Breast epithelium (tissue), 4 donors: ENCODE measurements at regions not wholly inside any gene's neighbourhood (a gene's known extent, or its start where the extent isn't known, plus 50 kb on each side); places are given as distances from the start of the nearest gene placed in this dataset.

Experiments
- DNase-seq, 2 donors: peaks; one replicate each; pipeline ENCODE4 v3.0.0-alpha.2; 2019; ENCODE audit warnings: low spot score in 2 of 2
- H3K27ac ChIP-seq, 2 donors: fragments of 200-600 bp; sonication (generic) in 1 of 2; one replicate each; pipeline ENCODE4 v1.5.1; 2016 to 2019; ENCODE audit warnings: mild to moderate bottlenecking in 1 of 2
- H3K27me3 ChIP-seq, 2 donors: fragments of 200-600 bp; sonication (generic) in 1 of 2; one replicate each; pipeline versions ENCODE4 v1.5.1 to v1.6.0; 2017 to 2019; ENCODE audit warnings: control low read depth in 1 of 2, mild to moderate bottlenecking in 1 of 2
- H3K36me3 ChIP-seq: fragments of 200-600 bp; one replicate; pipeline ENCODE4 v1.5.1; 2019
- H3K4me1 ChIP-seq, 2 donors: fragments of 200-600 bp; sonication (generic); one replicate each; pipeline ENCODE4 v1.5.1; 2016 to 2019; ENCODE audit warnings: control low read depth in 1 of 2
- H3K4me3 ChIP-seq, 3 donors: fragments of 200-600 bp; sonication (generic); 1 replicate in 2 of 3; 2 replicates in 1 of 3; pipeline ENCODE4 v1.5.1; 2016 to 2019; ENCODE audit warnings: mild to moderate bottlenecking in 3 of 3, moderate library complexity in 2 of 3
- H3K9me3 ChIP-seq, 2 donors: fragments of 200-600 bp; sonication (generic) in 1 of 2; one replicate each; pipeline ENCODE4 v1.5.1; 2016 to 2019; ENCODE audit warnings: control low read depth in 1 of 2
- POLR2A ChIP-seq: fragments of 450-650 bp; IDR thresholded peaks from one replicate; pipeline ENCODE4 v1.6.1; 2016; ENCODE audit warnings: antibody characterized with exemption, mild to moderate bottlenecking, moderate library complexity
- POLR2AphosphoS5 ChIP-seq, 3 donors: sonication (generic); formaldehyde crosslinking; IDR thresholded peaks; one replicate each; pipeline ENCODE4 v1.6.1; 2017; ENCODE audit warnings: antibody characterized with exemption in 3 of 3
- intact Hi-C: fragments of 100-400 bp; cut with DNase I; formaldehyde crosslinking; loops from one replicate; pipeline ENCODE4 v1.15.1; 2023; ENCODE audit warnings: low total_unique reads
- TF ChIP-seq, protein P1 (sequence below), 3 donors: fragments of 450-650 bp; IDR thresholded peaks; one replicate each; pipeline ENCODE4 v1.5.1; 2016 to 2017; ENCODE audit warnings: antibody characterized with exemption in 3 of 3, mild to moderate bottlenecking in 3 of 3, moderate library complexity in 3 of 3

GRCh38 chr10:84848967-84849366 is 520.6 kb downstream of the CCSER2 start:
- no peak for DNase-seq
- TF ChIP-seq, protein P1, sequence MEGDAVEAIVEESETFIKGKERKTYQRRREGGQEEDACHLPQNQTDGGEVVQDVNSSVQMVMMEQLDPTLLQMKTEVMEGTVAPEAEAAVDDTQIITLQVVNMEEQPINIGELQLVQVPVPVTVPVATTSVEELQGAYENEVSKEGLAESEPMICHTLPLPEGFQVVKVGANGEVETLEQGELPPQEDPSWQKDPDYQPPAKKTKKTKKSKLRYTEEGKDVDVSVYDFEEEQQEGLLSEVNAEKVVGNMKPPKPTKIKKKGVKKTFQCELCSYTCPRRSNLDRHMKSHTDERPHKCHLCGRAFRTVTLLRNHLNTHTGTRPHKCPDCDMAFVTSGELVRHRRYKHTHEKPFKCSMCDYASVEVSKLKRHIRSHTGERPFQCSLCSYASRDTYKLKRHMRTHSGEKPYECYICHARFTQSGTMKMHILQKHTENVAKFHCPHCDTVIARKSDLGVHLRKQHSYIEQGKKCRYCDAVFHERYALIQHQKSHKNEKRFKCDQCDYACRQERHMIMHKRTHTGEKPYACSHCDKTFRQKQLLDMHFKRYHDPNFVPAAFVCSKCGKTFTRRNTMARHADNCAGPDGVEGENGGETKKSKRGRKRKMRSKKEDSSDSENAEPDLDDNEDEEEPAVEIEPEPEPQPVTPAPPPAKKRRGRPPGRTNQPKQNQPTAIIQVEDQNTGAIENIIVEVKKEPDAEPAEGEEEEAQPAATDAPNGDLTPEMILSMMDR (IDR thresholded peaks at IDR 0.05), result no peak
- TF ChIP-seq POLR2AphosphoS5 (IDR thresholded peaks at IDR 0.05) (no peak), POLR2A (no peak)
- no peaks in the 10 kb centered on the region for H3K36me3 ChIP-seq
- H3K4me1 ChIP-seq, result no peaks in the 10 kb centered on the region
- H3K27ac ChIP-seq, result no peak overlapping the region
- H3K4me3 ChIP-seq, result no peak overlapping the region
- no peaks in the 10 kb centered on the region for H3K27me3 ChIP-seq
- H3K9me3 ChIP-seq, result no peaks in the 10 kb centered on the region
- intact Hi-C loops, result no loop called here

- TF ChIP-seq, protein P1 (IDR thresholded peaks at IDR 0.05), result no peak
- TF ChIP-seq POLR2A, result no peak
- no peak for TF ChIP-seq POLR2AphosphoS5 (IDR thresholded peaks at IDR 0.05)
- Histone ChIP-seq H3K27ac (no peak overlapping the region), H3K27me3 (no peaks in the 10 kb centered on the region), H3K4me1 (no peaks in the 10 kb centered on the region), H3K4me3 (no peak overlapping the region), H3K9me3 (no peaks in the 10 kb centered on the region), H3K36me3 (no peaks in the 10 kb centered on the region)
- no peak for DNase-seq
- intact Hi-C loops, result no loop called here
Measured at GRCh38 chr10:84850826-84851225, 522.4 kb downstream of the CCSER2 start.

- no peaks in the 10 kb centered on the region for H3K9me3 ChIP-seq
- H3K36me3 ChIP-seq, result no peaks in the 10 kb centered on the region
- H3K4me3 ChIP-seq, result no peak overlapping the region
- intact Hi-C loops, result no loop called here
- no peak overlapping the region for H3K27ac ChIP-seq
- TF ChIP-seq, protein P1 (IDR thresholded peaks at IDR 0.05), result no peak
- TF ChIP-seq POLR2A (no peak), POLR2AphosphoS5 (IDR thresholded peaks at IDR 0.05) (no peak)
- no peaks in the 10 kb centered on the region for H3K4me1 ChIP-seq
- no peaks in the 10 kb centered on the region for H3K27me3 ChIP-seq
- no peak for DNase-seq
Measured at GRCh38 chr10:84854439-84854838, 526.0 kb downstream of the CCSER2 start.

DNA sequence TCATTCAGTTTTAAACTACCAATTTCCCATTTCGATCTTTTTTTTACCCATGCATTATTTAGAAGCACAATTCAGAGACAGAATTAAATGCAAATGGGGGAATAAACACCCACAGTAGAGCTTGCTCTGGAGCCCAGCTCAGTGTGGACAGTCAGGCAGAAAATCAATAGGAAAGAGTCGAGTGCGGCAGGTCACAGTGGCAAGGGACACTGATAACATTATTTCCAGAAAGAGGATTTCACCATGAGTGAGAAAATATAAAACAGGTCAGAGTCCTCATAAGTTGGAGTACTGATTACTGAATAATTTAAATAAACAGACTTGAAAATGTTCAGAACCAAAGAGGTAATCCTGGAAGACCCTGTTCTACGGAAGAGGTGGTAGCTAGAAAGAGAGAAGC is 532.5 kb downstream of the CCSER2 start:
- no peaks in the 10 kb centered on the region for H3K36me3 ChIP-seq
- DNase-seq, result no peak
- TF ChIP-seq, protein P1 (IDR thresholded peaks at IDR 0.05), result no peak
- TF ChIP-seq POLR2AphosphoS5 (IDR thresholded peaks at IDR 0.05) (no peak), POLR2A (no peak)
- peaks cover 0 to 6% of the 10 kb centered on the region in 2 donors for H3K9me3 ChIP-seq
- H3K27me3 ChIP-seq, result no peaks in the 10 kb centered on the region
- H3K4me3 ChIP-seq, result no peak overlapping the region
- no peak overlapping the region for H3K27ac ChIP-seq
- intact Hi-C loops, result no loop called here
- no peaks in the 10 kb centered on the region for H3K4me1 ChIP-seq

DNA sequence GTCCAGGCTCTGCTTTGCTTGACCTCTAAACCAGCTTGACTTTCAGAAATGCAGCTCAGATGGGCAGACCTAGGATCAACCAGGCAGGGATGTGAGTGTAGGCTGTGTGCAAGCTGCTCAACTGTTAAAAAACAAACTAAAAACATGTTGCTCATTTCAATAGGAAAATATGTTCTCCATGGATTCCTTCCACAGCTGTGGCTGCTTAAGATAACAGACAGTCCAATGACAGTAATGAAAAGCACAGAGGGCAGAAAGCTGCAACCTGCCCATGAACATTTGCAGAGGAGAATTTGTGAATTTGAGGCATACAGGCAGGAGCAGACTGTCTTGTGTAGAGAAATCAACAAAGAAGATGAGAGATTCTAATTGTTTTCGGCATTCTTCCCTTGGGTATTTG is 534.2 kb downstream of the CCSER2 start:
- TF ChIP-seq, protein P1 (IDR thresholded peaks at IDR 0.05), result no peak
- TF ChIP-seq POLR2AphosphoS5 (IDR thresholded peaks at IDR 0.05) (no peak), POLR2A (no peak)
- H3K4me3 ChIP-seq, result no peak overlapping the region
- intact Hi-C loops, result no loop called here

More for the DNA sequence above, 534.2 kb downstream of the CCSER2 start:
- Histone ChIP-seq H3K9me3 (peaks cover 0 to 6% of the 10 kb centered on the region in 2 donors), H3K4me1 (no peaks in the 10 kb centered on the region), H3K27ac (no peak overlapping the region), H3K27me3 (no peaks in the 10 kb centered on the region), H3K36me3 (no peaks in the 10 kb centered on the region)
- no peak for DNase-seq
